Mesodermal cell (in vitro differentiated cells): ENCODE measurements at regions not wholly inside any gene's neighbourhood (a gene's known extent, or its start where the extent isn't known, plus 50 kb on each side); places are given as distances from the start of the nearest gene placed in this dataset.

Source experiments
- H3K27ac ChIP-seq: 2 replicates; pipeline ENCODE4 v1.7.0; 2013; ENCODE audit warnings: mild to moderate bottlenecking, low read depth, low read length, moderate library complexity; ENCODE audit not compliant: severe bottlenecking
- H3K36me3 ChIP-seq: 2 replicates; pipeline ENCODE4 v1.7.1; 2013; ENCODE audit warnings: mild to moderate bottlenecking, low read length, moderate library complexity; ENCODE audit not compliant: control insufficient read depth, insufficient read depth
- H3K4me1 ChIP-seq: one replicate; pipeline ENCODE4 v1.7.1; 2013; ENCODE audit warnings: mild to moderate bottlenecking, low read length; ENCODE audit not compliant: insufficient read depth, control insufficient read depth, poor library complexity, severe bottlenecking
- H3K4me3 ChIP-seq: 2 replicates; pipeline ENCODE4 v1.7.0; 2013; ENCODE audit warnings: low read length, control low read depth, mild to moderate bottlenecking; ENCODE audit not compliant: insufficient read depth, poor library complexity, severe bottlenecking; ENCODE audit errors: extremely low read depth
- H3K9me3 ChIP-seq: 2 replicates; pipeline ENCODE4 v1.7.1; 2013; ENCODE audit warnings: mild to moderate bottlenecking, low read length, moderate library complexity; ENCODE audit not compliant: control insufficient read depth
- WGBS, 2 experiments: methylation state at CpG; one replicate each; pipeline ENCODE4 v1.1.5; 2013; ENCODE audit warnings: missing lambda C conversion rate in 2 of 2; ENCODE audit not compliant: insufficient coverage in 2 of 2; 5-methylcytosine and 5-hydroxymethylcytosine counted together

- no peak overlapping the region for H3K4me3 ChIP-seq
- H3K9me3 ChIP-seq: no peaks in the 10 kb centered on the region
- H3K27ac ChIP-seq: no peak overlapping the region
- H3K4me1 ChIP-seq: no peaks in the 10 kb centered on the region
- H3K36me3 ChIP-seq: no peaks in the 10 kb centered on the region
- WGBS, 2 experiments: no CpG with 5 or more reads among the region's 1 CpG
Measured at GRCh38 chr6:120129228-120129627, 779.7 kb upstream of the MAN1A1 start.

GRCh38 chr6:120122401-120122800 lies 772.8 kb upstream of the MAN1A1 start:
- H3K9me3 ChIP-seq: no peaks in the 10 kb centered on the region
- H3K4me1 ChIP-seq: no peaks in the 10 kb centered on the region
- H3K4me3 ChIP-seq: no peak overlapping the region
- no CpG with 5 or more reads among the region's 2 CpGs for WGBS, 2 experiments
- no peaks in the 10 kb centered on the region for H3K36me3 ChIP-seq
- H3K27ac ChIP-seq: no peak overlapping the region

- no peak overlapping the region for H3K4me3 ChIP-seq
- no peaks in the 10 kb centered on the region for H3K9me3 ChIP-seq
- H3K27ac ChIP-seq: no peak overlapping the region
- H3K4me1 ChIP-seq: no peaks in the 10 kb centered on the region
- H3K36me3 ChIP-seq: no peaks in the 10 kb centered on the region
- 83% methylated on average over 1 of the region's 2 CpGs; no CpG with 5 or more reads in 1 of the 2 experiments for WGBS, 2 experiments
Measured at GRCh38 chr6:120116343-120116742, 766.8 kb upstream of the MAN1A1 start.

GRCh38 chr6:120112980-120113379 lies 763.4 kb upstream of the MAN1A1 start:
- H3K36me3 ChIP-seq: no peaks in the 10 kb centered on the region
- no peak overlapping the region for H3K27ac ChIP-seq
- H3K4me1 ChIP-seq: no peaks in the 10 kb centered on the region
- no peak overlapping the region for H3K4me3 ChIP-seq
- H3K9me3 ChIP-seq: no peaks in the 10 kb centered on the region

GRCh38 chr6:120111001-120111400 lies 761.4 kb upstream of the MAN1A1 start:
- no peaks in the 10 kb centered on the region for H3K9me3 ChIP-seq
- WGBS, 2 experiments: 95% methylated on average over 4 of the region's 4 CpGs
- no peaks in the 10 kb centered on the region for H3K36me3 ChIP-seq
- no peak overlapping the region for H3K27ac ChIP-seq
- H3K4me1 ChIP-seq: no peaks in the 10 kb centered on the region
- H3K4me3 ChIP-seq: no peak overlapping the region

GRCh38 chr6:120108061-120108795 lies 758.7 kb upstream of the MAN1A1 start:
- Histone ChIP-seq H3K27ac (no peak overlapping the region), H3K4me1 (no peaks in the 10 kb centered on the region), H3K9me3 (no peaks in the 10 kb centered on the region), H3K36me3 (no peaks in the 10 kb centered on the region), H3K4me3 (no peak overlapping the region)
- 100% methylated on average over 1 of the region's 1 CpG for WGBS, 2 experiments

GRCh38 chr6:120103618-120104017 lies 754.1 kb upstream of the MAN1A1 start:
- no peak overlapping the region for H3K27ac ChIP-seq
- H3K4me3 ChIP-seq: no peak overlapping the region
- H3K9me3 ChIP-seq: no peaks in the 10 kb centered on the region
- H3K36me3 ChIP-seq: no peaks in the 10 kb centered on the region
- H3K4me1 ChIP-seq: no peaks in the 10 kb centered on the region

GRCh38 chr6:120096696-120097260 lies 747.2 kb upstream of the MAN1A1 start:
- 100% methylated on average over 1 of the region's 2 CpGs; no CpG with 5 or more reads in 1 of the 2 experiments for WGBS, 2 experiments
- Histone ChIP-seq H3K27ac (peak overlapping the region; percentile 1), H3K4me1 (no peaks in the 10 kb centered on the region), H3K4me3 (no peak overlapping the region), H3K36me3 (no peaks in the 10 kb centered on the region), H3K9me3 (no peaks in the 10 kb centered on the region)

- H3K27ac ChIP-seq: no peak overlapping the region
- H3K4me3 ChIP-seq: no peak overlapping the region
- H3K9me3 ChIP-seq: no peaks in the 10 kb centered on the region
- WGBS, 2 experiments: no CpG with 5 or more reads among the region's 5 CpGs
- H3K4me1 ChIP-seq: no peaks in the 10 kb centered on the region
- no peaks in the 10 kb centered on the region for H3K36me3 ChIP-seq
Measured at GRCh38 chr6:120083186-120083585, 733.6 kb upstream of the MAN1A1 start.

GRCh38 chr6:120077489-120077888 lies 727.9 kb upstream of the MAN1A1 start:
- WGBS, 2 experiments: 17 to 36% methylated on average over 1 to 2 of the region's 2 CpGs
- no peaks in the 10 kb centered on the region for H3K9me3 ChIP-seq
- no peak overlapping the region for H3K27ac ChIP-seq
- H3K36me3 ChIP-seq: no peaks in the 10 kb centered on the region
- H3K4me3 ChIP-seq: no peak overlapping the region
- H3K4me1 ChIP-seq: no peaks in the 10 kb centered on the region

- WGBS, 2 experiments: no CpG with 5 or more reads among the region's 1 CpG
- Histone ChIP-seq H3K4me1 (no peaks in the 10 kb centered on the region), H3K27ac (no peak overlapping the region), H3K9me3 (peaks cover 2% of the 10 kb centered on the region), H3K36me3 (no peaks in the 10 kb centered on the region), H3K4me3 (no peak overlapping the region)
Measured at GRCh38 chr6:120058410-120058809, 708.8 kb upstream of the MAN1A1 start.
